Neuronal stem cell (in vitro differentiated cells): ENCODE measurements at regions not wholly inside any gene's neighbourhood (a gene's known extent, or its start where the extent isn't known, plus 50 kb on each side); places are given as distances from the start of the nearest gene placed in this dataset.

Experiments
- DNase-seq: peaks from one replicate; pipeline ENCODE4 v3.0.0-alpha.2; 2013; ENCODE audit warnings: low spot score
- H2AFZ ChIP-seq: one replicate; pipeline ENCODE4 v1.6.1; 2013; ENCODE audit warnings: mild to moderate bottlenecking, low read length, inconsistent platforms
- H2AK5ac ChIP-seq: 2 replicates; pipeline ENCODE4 v1.6.1; 2013; ENCODE audit warnings: low read depth, mild to moderate bottlenecking, inconsistent platforms, low read length, moderate library complexity, mixed read lengths
- H2BK120ac ChIP-seq: 2 replicates; pipeline ENCODE4 v1.6.1; 2013; ENCODE audit warnings: low read depth, mild to moderate bottlenecking, inconsistent platforms, low read length, moderate library complexity, mixed read lengths
- H2BK12ac ChIP-seq: one replicate; pipeline ENCODE4 v1.6.1; 2013; ENCODE audit warnings: low read length, inconsistent platforms
- H2BK15ac ChIP-seq: 2 replicates; pipeline ENCODE4 v1.6.1; 2013; ENCODE audit warnings: mild to moderate bottlenecking, low read length, inconsistent platforms, mixed read lengths
- H2BK5ac ChIP-seq: one replicate; pipeline ENCODE4 v1.6.1; 2013; ENCODE audit warnings: inconsistent platforms, mild to moderate bottlenecking, low read length, moderate library complexity
- H3K14ac ChIP-seq: one replicate; pipeline ENCODE4 v1.6.1; 2013; ENCODE audit warnings: low read length, inconsistent platforms
- H3K18ac ChIP-seq: 2 replicates; pipeline ENCODE4 v1.6.1; 2013; ENCODE audit warnings: low read length, inconsistent platforms
- H3K23ac ChIP-seq: 2 replicates; pipeline ENCODE4 v1.6.1; 2013; ENCODE audit warnings: low read depth, mild to moderate bottlenecking, mixed read lengths, low read length, inconsistent platforms; ENCODE audit not compliant: poor library complexity
- H3K27ac ChIP-seq: replicated peaks from 3 replicates; pipeline ENCODE4 v1.5.1; 2013; ENCODE audit warnings: low read length, inconsistent platforms
- H3K27me3 ChIP-seq, 3 experiments: 2 replicates each; pipeline ENCODE4 v1.6.1; 2013; ENCODE audit warnings: low read length in 3 of 3, mild to moderate bottlenecking in 2 of 3, inconsistent platforms in 1 of 3, low read depth in 1 of 3, mixed read lengths in 1 of 3, moderate library complexity in 1 of 3; ENCODE audit not compliant: control insufficient read depth in 3 of 3, insufficient read depth in 3 of 3
- H3K36me3 ChIP-seq, 2 donors: replicated peaks in 1 of 2; 2 replicates each; pipeline ENCODE4 v1.6.1; 2013; ENCODE audit warnings: low read length in 2 of 2; ENCODE audit not compliant: control insufficient read depth in 2 of 2, insufficient read depth in 2 of 2
- H3K4ac ChIP-seq: 2 replicates; pipeline ENCODE4 v1.6.1; 2013; ENCODE audit warnings: inconsistent platforms, mild to moderate bottlenecking, low read length, moderate library complexity
- H3K4me1 ChIP-seq, 2 donors: 1 replicate in 1 of 2; 2 replicates in 1 of 2; pipeline ENCODE4 v1.6.1; 2013; ENCODE audit warnings: low read length in 2 of 2, low read depth in 1 of 2; ENCODE audit not compliant: control insufficient read depth in 2 of 2, insufficient read depth in 1 of 2
- H3K4me2 ChIP-seq: one replicate; pipeline ENCODE4 v1.6.1; 2013; ENCODE audit warnings: mild to moderate bottlenecking, low read length, inconsistent platforms; ENCODE audit not compliant: insufficient read depth, poor library complexity, severe bottlenecking
- H3K4me3 ChIP-seq, 2 donors: 2 replicates each; pipeline ENCODE4 v1.5.1; 2013; ENCODE audit warnings: low read length in 2 of 2, mild to moderate bottlenecking in 2 of 2, inconsistent platforms in 1 of 2, moderate library complexity in 1 of 2
- H3K79me1 ChIP-seq: one replicate; pipeline ENCODE4 v1.6.1; 2013; ENCODE audit warnings: low read depth, mild to moderate bottlenecking, inconsistent platforms, low read length, moderate library complexity
- H3K9ac ChIP-seq: one replicate; pipeline ENCODE4 v1.6.1; 2013; ENCODE audit warnings: mild to moderate bottlenecking, low read depth, low read length, inconsistent platforms; ENCODE audit not compliant: poor library complexity
- H3K9me3 ChIP-seq, 2 donors: replicated peaks in 1 of 2; 2 replicates each; pipeline versions ENCODE3 to v1.6.1; 2013; ENCODE audit warnings: low read length in 2 of 2, mild to moderate bottlenecking in 2 of 2, inconsistent platforms in 1 of 2, low read depth in 1 of 2, mixed read lengths in 1 of 2, moderate library complexity in 1 of 2; ENCODE audit not compliant: control insufficient read depth in 2 of 2, insufficient read depth in 1 of 2
- H4K8ac ChIP-seq: one replicate; pipeline ENCODE4 v1.6.1; 2013; ENCODE audit warnings: low read depth, mild to moderate bottlenecking, inconsistent platforms, low read length, moderate library complexity
- H4K91ac ChIP-seq: one replicate; pipeline ENCODE4 v1.6.1; 2013; ENCODE audit warnings: low read length, low read depth, mild to moderate bottlenecking, inconsistent platforms; ENCODE audit not compliant: poor library complexity
- WGBS, 2 donors: extraction: QIAGEN DNeasy Blood & Tissue Kit; methylation state at CpG; one replicate each; pipeline ENCODE4 v1.1.7; 2013; ENCODE audit warnings: missing lambda C conversion rate in 2 of 2, mixed read lengths in 1 of 2; ENCODE audit not compliant: insufficient read length in 2 of 2, insufficient replicate concordance in 1 of 2; ENCODE audit errors: extremely low coverage in 2 of 2; 5-methylcytosine and 5-hydroxymethylcytosine counted together

DNA sequence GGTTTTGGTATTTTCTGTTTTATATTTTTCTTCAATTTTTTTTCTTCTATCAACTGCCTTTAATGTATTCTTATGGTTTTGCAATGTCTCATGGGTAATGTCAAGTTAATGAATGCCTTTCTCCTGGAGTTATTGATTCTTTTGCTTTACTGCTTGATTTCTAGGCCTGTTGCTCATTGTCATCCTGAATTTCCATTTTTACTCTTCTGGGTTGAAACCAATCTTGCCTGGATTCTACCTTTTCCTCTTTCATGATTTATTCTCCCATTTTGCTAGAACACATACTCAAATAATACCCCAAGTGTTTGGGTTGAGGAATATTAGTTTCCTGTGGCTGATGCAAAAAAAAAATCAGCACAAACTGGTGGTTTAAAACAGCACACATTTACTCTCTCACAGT lies 315.2 kb upstream of the PDZRN3 start:
- no peak overlapping the region for H3K27ac ChIP-seq
- no peak overlapping the region for H4K91ac ChIP-seq
- H3K4ac ChIP-seq = no peak overlapping the region
- H3K4me2 ChIP-seq = no peak overlapping the region
- H3K18ac ChIP-seq = no peak overlapping the region
- no peak overlapping the region for H3K14ac ChIP-seq
- H3K9ac ChIP-seq = no peak overlapping the region
- peaks cover 0 to 3% of the 10 kb centered on the region in 2 donors for H3K9me3 ChIP-seq
- no peak for DNase-seq
- peaks cover 0 to 2% of the 10 kb centered on the region in 2 donors for H3K4me1 ChIP-seq
- H3K4me3 ChIP-seq = no peak overlapping the region
- H3K36me3 ChIP-seq = no peaks in the 10 kb centered on the region
- no peak overlapping the region for H2BK15ac ChIP-seq
- no peak overlapping the region for H2AFZ ChIP-seq
- no peak overlapping the region for H2AK5ac ChIP-seq
- no peak overlapping the region for H2BK5ac ChIP-seq
- H4K8ac ChIP-seq = no peak overlapping the region
- H3K23ac ChIP-seq = no peak overlapping the region
- H2BK120ac ChIP-seq = no peak overlapping the region
- no peaks in the 10 kb centered on the region for H3K79me1 ChIP-seq
- H3K27me3 ChIP-seq = peaks cover 0 to 2% (median 0%) of the 10 kb centered on the region in 3 experiments
- no peak overlapping the region for H2BK12ac ChIP-seq

DNA sequence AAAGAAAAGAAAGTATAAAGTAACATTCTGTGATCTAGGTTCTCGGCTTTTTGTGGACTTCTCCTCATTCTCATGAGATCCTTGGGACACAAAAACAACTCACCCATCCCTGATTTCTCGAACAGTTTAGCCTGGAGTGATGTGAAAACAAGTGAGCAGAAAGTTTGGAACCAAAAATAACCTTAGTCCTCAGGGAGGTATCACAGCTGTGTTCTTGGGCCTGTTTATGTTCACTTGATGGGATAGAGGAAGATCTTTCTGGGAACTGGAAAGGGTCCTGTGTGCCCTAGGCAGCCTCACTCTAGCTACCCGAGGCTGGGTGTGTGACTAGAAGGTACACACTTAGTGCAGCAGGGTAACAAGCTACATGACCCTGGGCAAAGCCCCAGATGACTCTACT lies 308.8 kb upstream of the PDZRN3 start:
- no peak overlapping the region for H2BK120ac ChIP-seq
- no peak overlapping the region for H3K4me2 ChIP-seq
- no peak overlapping the region for H2BK5ac ChIP-seq
- no peak overlapping the region for H4K8ac ChIP-seq
- H3K27ac ChIP-seq = no peak overlapping the region
- no CpG with 5 or more reads among the region's 3 CpGs for WGBS, 2 donors
- no peak for DNase-seq
- no peak overlapping the region for H2AFZ ChIP-seq
- no peak overlapping the region for H3K4me3 ChIP-seq
- no peak overlapping the region for H3K14ac ChIP-seq
- no peak overlapping the region for H3K18ac ChIP-seq
- H3K36me3 ChIP-seq = no peaks in the 10 kb centered on the region
- H2BK15ac ChIP-seq = no peak overlapping the region
- H3K23ac ChIP-seq = no peak overlapping the region
- no peak overlapping the region for H2AK5ac ChIP-seq
- H3K79me1 ChIP-seq = no peaks in the 10 kb centered on the region
- peaks cover 0 to 7% (median 0%) of the 10 kb centered on the region in 3 experiments for H3K27me3 ChIP-seq
- no peaks in the 10 kb centered on the region for H3K4me1 ChIP-seq
- no peak overlapping the region for H2BK12ac ChIP-seq
- no peak overlapping the region for H3K9ac ChIP-seq
- H4K91ac ChIP-seq = no peak overlapping the region
- no peaks in the 10 kb centered on the region for H3K9me3 ChIP-seq
- no peak overlapping the region for H3K4ac ChIP-seq

DNA sequence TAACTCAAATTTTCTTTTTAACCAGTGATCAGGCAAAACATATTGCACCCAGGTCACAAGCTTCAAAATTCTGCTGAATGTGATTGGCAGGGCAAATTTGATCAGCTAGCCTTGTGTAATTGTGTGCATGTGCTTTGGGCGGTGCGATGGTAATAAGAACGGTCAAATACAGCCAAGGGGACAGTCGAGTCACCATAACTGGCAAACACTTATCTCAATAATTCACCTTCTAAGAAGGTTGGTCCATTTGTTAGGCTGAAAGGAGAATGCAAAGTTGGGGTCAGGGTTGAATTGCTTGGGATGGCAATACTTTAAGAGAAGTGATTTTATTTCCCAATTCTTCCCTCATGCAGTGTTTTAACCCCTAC lies 302.4 kb upstream of the PDZRN3 start:
- Histone ChIP-seq H3K9ac (no peak overlapping the region), H2BK5ac (no peak overlapping the region), H3K27ac (no peak overlapping the region), H2BK12ac (no peak overlapping the region), H4K91ac (no peak overlapping the region), H2AK5ac (no peak overlapping the region), H3K4me3 (no peak overlapping the region), H3K4me2 (no peak overlapping the region), H4K8ac (no peak overlapping the region), H3K4ac (no peak overlapping the region), H3K23ac (no peak overlapping the region), H2BK120ac (no peak overlapping the region), H3K27me3 (no peaks in the 10 kb centered on the region), H3K4me1 (no peaks in the 10 kb centered on the region), H3K36me3 (no peaks in the 10 kb centered on the region), H3K79me1 (no peaks in the 10 kb centered on the region), H3K14ac (no peak overlapping the region), H2AFZ (no peak overlapping the region), H3K9me3 (no peaks in the 10 kb centered on the region), H3K18ac (no peak overlapping the region), H2BK15ac (no peak overlapping the region)
- no CpG with 5 or more reads among the region's 4 CpGs for WGBS, 2 donors
- no peak for DNase-seq

DNA sequence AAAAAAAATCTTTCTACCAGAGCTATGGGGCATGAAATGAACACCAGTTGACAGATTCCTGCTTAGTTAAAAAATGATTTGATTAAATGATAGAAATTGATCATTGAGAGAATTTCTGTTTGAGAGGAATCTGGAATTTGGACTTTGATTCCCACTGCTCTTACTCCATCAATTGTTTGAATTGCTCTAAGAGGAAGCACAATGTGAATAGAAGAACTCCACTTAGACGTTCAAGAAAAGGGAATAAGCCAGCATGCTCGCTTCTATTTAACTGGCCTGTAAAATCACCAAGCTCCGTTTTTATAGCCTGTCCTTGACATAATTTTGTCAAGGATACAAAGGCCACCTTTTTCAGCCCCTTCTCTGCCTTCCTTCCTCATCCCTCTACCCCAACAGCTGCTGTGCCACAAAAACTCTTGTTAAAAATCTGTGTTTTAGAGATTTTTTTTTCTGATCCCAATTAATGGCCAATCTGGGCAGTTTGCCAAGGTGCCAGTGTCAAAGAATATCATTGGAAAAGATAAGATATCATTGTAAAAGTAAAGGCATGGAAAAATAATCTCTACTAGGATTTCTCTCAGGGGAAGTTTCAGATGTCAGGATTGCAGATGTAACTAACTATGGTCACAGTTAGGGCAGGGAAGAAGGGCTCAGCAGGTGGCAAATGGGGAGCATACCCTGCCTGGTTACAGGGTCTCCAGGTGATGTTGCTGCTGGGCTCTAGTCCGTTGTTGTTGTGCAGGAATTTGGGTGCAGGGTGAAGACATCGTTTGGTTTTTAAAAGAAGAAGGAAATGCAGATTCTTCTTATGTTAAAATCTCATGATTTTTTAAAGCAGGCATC lies 301.8 kb upstream of the PDZRN3 start:
- no peaks in the 10 kb centered on the region for H3K9me3 ChIP-seq
- no peak overlapping the region for H3K18ac ChIP-seq
- H3K79me1 ChIP-seq = no peaks in the 10 kb centered on the region
- H2BK12ac ChIP-seq = no peak overlapping the region
- DNase-seq = no peak
- H3K36me3 ChIP-seq = no peaks in the 10 kb centered on the region
- no peak overlapping the region for H3K14ac ChIP-seq
- H3K4ac ChIP-seq = no peak overlapping the region
- no peak overlapping the region for H2AFZ ChIP-seq
- H4K91ac ChIP-seq = no peak overlapping the region
- H3K4me2 ChIP-seq = no peak overlapping the region
- no peaks in the 10 kb centered on the region for H3K4me1 ChIP-seq
- H2BK5ac ChIP-seq = no peak overlapping the region
- H3K23ac ChIP-seq = no peak overlapping the region
- H4K8ac ChIP-seq = no peak overlapping the region
- no peak overlapping the region for H2BK15ac ChIP-seq
- H2BK120ac ChIP-seq = no peak overlapping the region
- no peak overlapping the region for H3K4me3 ChIP-seq
- no peak overlapping the region for H3K27ac ChIP-seq
- no peak overlapping the region for H3K9ac ChIP-seq
- no CpG with 5 or more reads among the region's 5 CpGs for WGBS, 2 donors
- no peaks in the 10 kb centered on the region for H3K27me3 ChIP-seq
- no peak overlapping the region for H2AK5ac ChIP-seq
